ENCODE measurements at regions not wholly inside any gene's neighbourhood (a gene's known extent, or its start where the extent isn't known, plus 50 kb on each side); places are given as distances from the start of the nearest gene placed in this dataset.

GRCh38 chr3:167952969-167953368, 142.8 kb downstream of the GOLIM4 start:
- TF ChIP-seq CTCF (conservative IDR thresholded peaks at IDR 0.05; ENCODE audit: low read depth, low read length), result no peak
- no peak for TF ChIP-seq EZH2 (IDR thresholded peaks at IDR 0.05; ENCODE audit: low read length, unreplicated experiment)
- no peak for TF ChIP-seq EZH2phosphoT487 (IDR thresholded peaks at IDR 0.05; ENCODE audit: borderline replicate concordance, low read length)

Measured in PC-3 (cell line).